B cell (primary cell): ENCODE measurements at regions not wholly inside any gene's neighbourhood (a gene's known extent, or its start where the extent isn't known, plus 50 kb on each side); places are given as distances from the start of the nearest gene placed in this dataset.
"Not testable (repeated sequence)": the region's sequence is repeated elsewhere in the genome, so short reads cannot be mapped to it uniquely, and the experiment has no call there.

ENCODE experiments used
- EZH2 ChIP-seq: IDR thresholded peaks from 2 replicates; pipeline ENCODE4 v1.6.1; 2012; ENCODE audit warnings: borderline replicate concordance, low read depth, mild to moderate bottlenecking, moderate library complexity, low read length; ENCODE audit not compliant: insufficient read depth, poor library complexity, severe bottlenecking
- TF ChIP-seq, protein P1 (sequence below): fragments of 200-600 bp; IDR thresholded peaks from one replicate; pipeline ENCODE4 v1.8.0; 2022; ENCODE audit warnings: antibody characterized with exemption, mild to moderate bottlenecking

GRCh38 chr16:82275349-82275748, 105.3 kb upstream of the MPHOSPH6 start:
- TF ChIP-seq, protein P1, sequence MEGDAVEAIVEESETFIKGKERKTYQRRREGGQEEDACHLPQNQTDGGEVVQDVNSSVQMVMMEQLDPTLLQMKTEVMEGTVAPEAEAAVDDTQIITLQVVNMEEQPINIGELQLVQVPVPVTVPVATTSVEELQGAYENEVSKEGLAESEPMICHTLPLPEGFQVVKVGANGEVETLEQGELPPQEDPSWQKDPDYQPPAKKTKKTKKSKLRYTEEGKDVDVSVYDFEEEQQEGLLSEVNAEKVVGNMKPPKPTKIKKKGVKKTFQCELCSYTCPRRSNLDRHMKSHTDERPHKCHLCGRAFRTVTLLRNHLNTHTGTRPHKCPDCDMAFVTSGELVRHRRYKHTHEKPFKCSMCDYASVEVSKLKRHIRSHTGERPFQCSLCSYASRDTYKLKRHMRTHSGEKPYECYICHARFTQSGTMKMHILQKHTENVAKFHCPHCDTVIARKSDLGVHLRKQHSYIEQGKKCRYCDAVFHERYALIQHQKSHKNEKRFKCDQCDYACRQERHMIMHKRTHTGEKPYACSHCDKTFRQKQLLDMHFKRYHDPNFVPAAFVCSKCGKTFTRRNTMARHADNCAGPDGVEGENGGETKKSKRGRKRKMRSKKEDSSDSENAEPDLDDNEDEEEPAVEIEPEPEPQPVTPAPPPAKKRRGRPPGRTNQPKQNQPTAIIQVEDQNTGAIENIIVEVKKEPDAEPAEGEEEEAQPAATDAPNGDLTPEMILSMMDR, result not testable (repeated sequence)
- TF ChIP-seq EZH2, result not testable (repeated sequence)
